GM12872 (cell line): ENCODE measurements at regions not wholly inside any gene's neighbourhood (a gene's known extent, or its start where the extent isn't known, plus 50 kb on each side); places are given as distances from the start of the nearest gene placed in this dataset.
A peak's percentile ranks its signal among the peaks of the same experiment; 100 is the strongest.

Source experiments
- TF ChIP-seq, protein P1 (sequence below): IDR thresholded peaks from 3 replicates; pipeline ENCODE4 v1.5.1; 2011; ENCODE audit warnings: low read depth, mild to moderate bottlenecking, low read length, moderate library complexity; ENCODE audit not compliant: insufficient read depth

DNA sequence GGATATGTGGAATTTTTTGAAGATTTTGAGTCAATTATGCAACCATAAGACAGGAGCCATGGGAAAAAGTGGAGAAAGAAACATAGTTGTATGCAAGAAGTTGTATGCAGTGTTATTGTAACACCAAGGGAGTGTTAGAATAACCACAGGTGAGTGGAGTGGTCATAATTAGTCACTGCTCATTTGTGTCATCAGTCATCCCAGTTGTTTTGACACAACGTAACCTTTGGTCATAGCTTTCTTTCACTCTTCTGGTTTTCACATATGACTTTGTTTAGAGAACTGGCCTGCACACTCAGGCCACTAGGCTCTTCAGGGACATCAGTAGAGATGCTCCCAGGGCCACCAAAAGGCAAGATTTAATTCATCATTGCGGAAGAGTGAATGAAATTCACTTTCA, 158.7 kb upstream of the HMHB1 start:
- TF ChIP-seq, protein P1, sequence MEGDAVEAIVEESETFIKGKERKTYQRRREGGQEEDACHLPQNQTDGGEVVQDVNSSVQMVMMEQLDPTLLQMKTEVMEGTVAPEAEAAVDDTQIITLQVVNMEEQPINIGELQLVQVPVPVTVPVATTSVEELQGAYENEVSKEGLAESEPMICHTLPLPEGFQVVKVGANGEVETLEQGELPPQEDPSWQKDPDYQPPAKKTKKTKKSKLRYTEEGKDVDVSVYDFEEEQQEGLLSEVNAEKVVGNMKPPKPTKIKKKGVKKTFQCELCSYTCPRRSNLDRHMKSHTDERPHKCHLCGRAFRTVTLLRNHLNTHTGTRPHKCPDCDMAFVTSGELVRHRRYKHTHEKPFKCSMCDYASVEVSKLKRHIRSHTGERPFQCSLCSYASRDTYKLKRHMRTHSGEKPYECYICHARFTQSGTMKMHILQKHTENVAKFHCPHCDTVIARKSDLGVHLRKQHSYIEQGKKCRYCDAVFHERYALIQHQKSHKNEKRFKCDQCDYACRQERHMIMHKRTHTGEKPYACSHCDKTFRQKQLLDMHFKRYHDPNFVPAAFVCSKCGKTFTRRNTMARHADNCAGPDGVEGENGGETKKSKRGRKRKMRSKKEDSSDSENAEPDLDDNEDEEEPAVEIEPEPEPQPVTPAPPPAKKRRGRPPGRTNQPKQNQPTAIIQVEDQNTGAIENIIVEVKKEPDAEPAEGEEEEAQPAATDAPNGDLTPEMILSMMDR: no peak

DNA sequence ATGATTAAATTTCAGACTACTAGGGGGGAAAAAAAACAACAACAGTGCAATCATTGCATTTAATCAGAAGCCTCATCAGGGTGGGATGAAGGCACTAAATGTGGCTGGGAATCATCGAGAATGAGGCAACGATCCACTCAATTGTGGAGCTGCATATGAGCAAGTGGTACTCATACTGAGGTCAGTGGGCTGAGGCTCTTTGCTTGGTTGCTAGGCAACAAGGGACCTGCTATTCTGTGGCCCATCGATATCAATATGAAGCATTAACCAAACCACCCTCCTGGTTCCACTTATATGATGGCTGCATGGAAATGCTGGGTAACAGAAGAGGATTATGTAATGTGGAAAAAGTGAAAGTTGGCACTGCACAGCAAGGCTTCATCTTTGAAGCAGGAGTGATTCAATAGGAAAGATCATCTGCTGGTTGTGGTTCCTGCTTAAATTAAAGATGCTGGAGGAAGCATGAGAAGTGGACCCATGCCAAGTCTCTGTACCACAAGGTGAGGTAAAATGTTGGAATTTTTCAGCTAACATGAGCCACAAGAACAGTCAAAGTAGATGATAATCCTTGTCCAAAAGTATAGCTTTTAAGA, 159.8 kb upstream of the HMHB1 start:
- TF ChIP-seq, protein P1: no peak

DNA sequence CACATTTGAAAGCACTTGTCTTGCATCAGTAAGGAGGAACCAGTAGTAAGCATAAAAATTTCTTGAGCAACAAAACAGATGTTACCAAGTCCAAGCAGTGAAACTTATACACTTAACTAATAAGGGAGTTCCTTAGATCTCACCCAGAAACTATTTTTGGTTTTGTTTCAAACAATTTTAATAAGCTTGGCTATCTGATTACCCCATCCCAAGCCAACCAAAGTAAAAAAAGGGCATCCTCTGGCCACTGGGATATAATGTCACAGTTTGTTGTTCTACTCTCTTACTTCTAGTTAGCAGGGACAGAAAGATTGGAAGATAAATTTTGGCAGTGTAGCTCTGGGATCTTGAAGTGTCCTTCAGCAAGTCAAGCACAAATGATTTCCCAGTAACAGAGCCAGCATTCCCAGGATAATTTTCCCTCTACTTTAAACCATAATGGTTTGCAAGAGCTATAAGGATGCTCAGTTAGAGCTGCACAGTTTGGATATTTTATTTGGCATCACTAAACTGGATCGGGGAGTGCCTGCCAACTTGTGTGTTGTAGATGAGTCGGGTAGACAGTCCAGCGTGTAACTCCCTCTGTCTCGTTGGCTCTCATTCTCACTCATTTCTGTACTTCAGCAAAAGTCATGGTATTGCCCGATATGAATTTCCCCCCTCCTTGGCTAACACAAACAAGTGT, 161.9 kb upstream of the HMHB1 start:
- TF ChIP-seq, protein P1: no peak

DNA sequence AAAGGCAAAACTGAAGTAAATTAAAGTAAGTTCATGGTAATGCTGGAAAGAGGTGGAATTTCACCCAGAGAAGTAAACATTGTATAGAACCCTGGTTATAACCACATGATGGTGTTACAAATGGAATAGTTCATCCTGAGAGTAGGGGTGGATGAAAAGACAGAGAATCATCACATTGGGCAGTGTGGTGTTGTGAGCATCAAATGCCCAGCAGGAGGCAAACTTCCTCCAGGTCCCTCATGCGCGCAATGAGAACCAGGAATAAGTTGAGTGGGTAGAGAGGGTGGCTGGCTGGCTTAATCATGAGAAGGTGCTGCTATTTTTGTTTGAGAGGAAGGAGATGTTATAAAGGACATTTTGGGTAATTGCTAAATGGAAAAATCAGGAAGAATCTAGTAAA, 163.3 kb upstream of the HMHB1 start:
- TF ChIP-seq, protein P1: 0 out of 3 replicates have a peak, but pooled peaks have one; percentile 25

DNA sequence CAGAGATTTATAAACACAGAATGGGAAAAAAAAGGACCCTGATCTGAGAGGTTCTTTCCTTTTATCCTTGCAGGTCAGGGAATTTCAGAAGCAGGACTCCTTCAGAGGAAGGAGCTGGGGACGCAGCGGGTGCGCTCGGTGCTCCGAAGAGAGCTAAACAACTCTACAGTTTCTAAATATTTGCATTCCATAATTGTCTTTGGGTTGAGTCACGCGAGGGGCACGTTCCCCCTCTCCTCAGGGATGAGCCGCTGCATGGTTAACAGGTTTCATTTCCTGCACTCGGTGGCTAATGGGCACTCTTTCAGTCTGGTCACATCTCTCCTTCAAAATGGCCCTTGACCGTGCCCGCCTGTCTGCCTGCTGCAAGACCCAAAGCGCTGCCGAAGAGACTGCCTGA, 165.0 kb upstream of the HMHB1 start:
- TF ChIP-seq, protein P1: no peak

DNA sequence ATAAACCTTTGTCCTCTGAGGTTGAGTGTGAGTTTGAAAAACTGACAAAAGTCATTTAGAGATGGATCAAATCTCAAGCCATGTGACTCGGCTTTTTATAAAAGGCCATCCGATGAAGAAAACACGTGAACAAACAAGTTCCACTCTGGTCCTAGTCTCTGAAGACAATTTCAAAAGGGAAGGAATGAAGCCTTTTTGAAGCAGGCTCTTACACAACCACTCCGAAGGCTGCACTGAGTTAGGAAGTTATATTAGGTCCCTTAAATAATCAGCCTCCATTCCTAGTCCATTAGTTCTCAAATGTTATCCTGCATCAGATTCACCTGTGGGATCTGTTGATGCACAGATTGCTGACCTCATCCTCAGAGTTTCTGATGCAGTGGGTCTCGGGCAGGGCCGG, 166.6 kb upstream of the HMHB1 start:
- TF ChIP-seq, protein P1: no peak

DNA sequence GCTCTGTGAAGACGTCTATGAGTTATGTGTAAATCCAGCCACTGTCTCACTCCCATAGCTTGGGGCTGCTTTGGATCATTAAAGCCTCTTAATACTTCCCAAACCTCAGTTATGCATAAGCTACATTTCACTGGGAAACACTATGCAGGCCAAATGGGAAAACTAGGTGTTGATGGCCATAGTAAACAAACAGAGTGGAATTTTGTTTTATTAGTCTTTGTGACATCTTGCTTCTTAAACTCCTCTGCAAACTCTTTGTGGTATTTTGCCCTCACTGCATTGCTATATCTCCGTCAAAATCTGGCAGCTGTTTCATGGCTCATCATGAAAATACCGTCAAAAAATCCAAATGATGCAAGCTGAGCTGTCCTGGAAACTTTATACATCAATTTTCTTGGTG, 167.2 kb upstream of the HMHB1 start:
- TF ChIP-seq, protein P1: no peak
